Endothelial cell of umbilical vein (primary cell): ENCODE measurements at regions not wholly inside any gene's neighbourhood (a gene's known extent, or its start where the extent isn't known, plus 50 kb on each side); places are given as distances from the start of the nearest gene placed in this dataset.

Experiments used
- BruUV-seq: library from RNA; stranded (reverse); fragments of 400-500 nt; replicated peaks from 2 replicates; lab custom pipeline; 2021; lab: Mats Ljungman, UMichigan
- CTCF ChIA-PET: fragments of 300-600, 350-600 bp; sonication (Branson Sonifier 250); formaldehyde crosslinking; loops from one replicate; lab custom pipeline; 2021; ENCODE audit warnings: antibody characterized with exemption, inconsistent platforms; lab: Charles Lee
- POLR2A ChIA-PET: fragments of 300-600, 350-600 bp; sonication (Branson Sonifier 250); formaldehyde crosslinking; loops from one replicate; lab custom pipeline; 2021; ENCODE audit warnings: antibody characterized with exemption, inconsistent platforms; lab: Charles Lee
- DNase-seq: peaks from one replicate; pipeline ENCODE4 v3.0.0-alpha.2; 2011; ENCODE audit warnings: low read depth, low spot score
- FAIRE-seq: peaks from 2 replicates; lab custom pipeline; 2011; peaks lifted over from hg19 to GRCh38; lab: Jason Lieb, UNC
- H2AFZ ChIP-seq: 2 replicates; pipeline ENCODE4 v1.6.0; 2012; ENCODE audit warnings: low read depth, low read length, control low read depth, inconsistent platforms
- H3K27ac ChIP-seq: 2 replicates; pipeline ENCODE4 v1.5.1; 2011; ENCODE audit warnings: low read depth, mild to moderate bottlenecking, control low read depth, low read length, moderate library complexity; ENCODE audit not compliant: insufficient read depth
- H3K27me3 ChIP-seq, 2 experiments: 2 replicates each; pipeline versions ENCODE4 v1.6.0 to v1.6.1; 2011; ENCODE audit warnings: low read length in 2 of 2, mixed read lengths in 1 of 2; ENCODE audit not compliant: control insufficient read depth in 2 of 2, insufficient read depth in 2 of 2
- H3K36me3 ChIP-seq, 2 experiments: 2 replicates in 1 of 2; 3 replicates in 1 of 2; pipeline ENCODE4 v1.5.1; 2011; ENCODE audit warnings: low read length in 2 of 2, mild to moderate bottlenecking in 1 of 2, moderate library complexity in 1 of 2; ENCODE audit not compliant: control insufficient read depth in 2 of 2, insufficient read depth in 2 of 2; ENCODE audit errors: extremely low read depth in 1 of 2
- H3K4me1 ChIP-seq: 3 replicates; pipeline ENCODE4 v1.5.1; 2011; ENCODE audit warnings: mild to moderate bottlenecking, low read length; ENCODE audit not compliant: control insufficient read depth, insufficient read depth; ENCODE audit errors: extremely low read depth
- H3K4me2 ChIP-seq: 2 replicates; pipeline ENCODE4 v1.6.1; 2011; ENCODE audit warnings: low read length, control low read depth, mixed read lengths; ENCODE audit not compliant: insufficient read depth
- H3K4me3 ChIP-seq, 3 experiments: fragments of 200-600 bp in 1 of 3; sonication (generic), shearing (Covaris generic) in 1 of 3; replicated peaks in 1 of 3; 2 replicates each; pipeline ENCODE4 v1.5.1; 2011 to 2016; ENCODE audit warnings: control low read depth in 3 of 3, low read length in 3 of 3, mild to moderate bottlenecking in 2 of 3, inconsistent platforms in 1 of 3, low read depth in 1 of 3, moderate library complexity in 1 of 3; ENCODE audit not compliant: insufficient read depth in 1 of 3
- H3K79me2 ChIP-seq: 2 replicates; pipeline ENCODE4 v1.6.0; 2012; ENCODE audit warnings: low read length, inconsistent platforms; ENCODE audit not compliant: control insufficient read depth, insufficient read depth
- H3K9ac ChIP-seq: replicated peaks from 2 replicates; pipeline ENCODE3; 2011; ENCODE audit warnings: low read length, control low read depth; ENCODE audit not compliant: insufficient read depth; ENCODE audit errors: extremely low read depth
- H3K9me1 ChIP-seq: replicated peaks from 3 replicates; pipeline ENCODE4 v1.6.0; 2011; ENCODE audit warnings: mild to moderate bottlenecking, low read length; ENCODE audit not compliant: control insufficient read depth, insufficient read depth; ENCODE audit errors: extremely low read depth
- H3K9me3 ChIP-seq: replicated peaks from 2 replicates; pipeline ENCODE4 v1.5.1; 2012; ENCODE audit warnings: low read length, inconsistent platforms; ENCODE audit not compliant: control insufficient read depth, insufficient read depth
- H4K20me1 ChIP-seq: replicated peaks from 2 replicates; pipeline ENCODE3; 2011; ENCODE audit warnings: mild to moderate bottlenecking, low read length; ENCODE audit not compliant: control insufficient read depth, insufficient read depth; ENCODE audit errors: extremely low read depth
- EZH2 ChIP-seq: IDR thresholded peaks from 2 replicates; pipeline ENCODE4 v1.6.1; 2012; ENCODE audit warnings: borderline replicate concordance, low read depth, mild to moderate bottlenecking, moderate library complexity, low read length, inconsistent platforms; ENCODE audit not compliant: severe bottlenecking
- FOS ChIP-seq: IDR thresholded peaks from 2 replicates; pipeline ENCODE4 v1.6.1; 2011; ENCODE audit warnings: mild to moderate bottlenecking, low read length, moderate library complexity, borderline replicate concordance; ENCODE audit not compliant: insufficient read depth
- GATA2 ChIP-seq: IDR thresholded peaks from 2 replicates; pipeline ENCODE4 v1.7.0; 2011; ENCODE audit warnings: low read depth, mild to moderate bottlenecking, moderate library complexity, mixed read lengths, low read length; ENCODE audit not compliant: insufficient read length, insufficient read depth
- JUN ChIP-seq: IDR thresholded peaks from 2 replicates; pipeline ENCODE4 v1.6.1; 2011; ENCODE audit warnings: borderline replicate concordance, low read depth; ENCODE audit not compliant: insufficient read length, insufficient read depth
- MYC ChIP-seq: IDR thresholded peaks from one replicate; pipeline ENCODE4 v1.6.1; 2011; ENCODE audit warnings: mild to moderate bottlenecking, low read depth, low read length
- POLR2A ChIP-seq: IDR thresholded peaks from 2 replicates; pipeline ENCODE4 v1.6.1; 2012; ENCODE audit warnings: low read depth, mild to moderate bottlenecking, control low read depth, low read length
- POLR2AphosphoS5 ChIP-seq: IDR thresholded peaks from 2 replicates; pipeline ENCODE4 v1.6.1; 2012; ENCODE audit warnings: low read depth, mild to moderate bottlenecking, control low read depth, low read length, moderate library complexity; ENCODE audit not compliant: insufficient read depth
- dilution Hi-C: fragments of 300-500 bp; cut with MboI; formaldehyde crosslinking; loops from one replicate; pipeline ENCODE4 v1.15.0; 2019; ENCODE audit warnings: low sequenced_read_pairs; ENCODE audit not compliant: extremely low pct_ligation_motif_present
- intact Hi-C: fragments of 100-400 bp; cut with micrococcal nuclease; formaldehyde crosslinking; loops from one replicate; pipeline ENCODE4 v1.10.0; 2022
- TF ChIP-seq, protein P1 (sequence below): IDR thresholded peaks from 2 replicates; pipeline ENCODE4 v1.6.1; 2011; ENCODE audit not compliant: insufficient read depth, insufficient read length
- TF ChIP-seq, protein P2 (sequence below), 2 donors: IDR thresholded peaks; 1 replicate in 1 of 2; 2 replicates in 1 of 2; pipeline ENCODE4 v1.5.1; 2011; ENCODE audit warnings: low read length in 2 of 2, mild to moderate bottlenecking in 2 of 2, moderate library complexity in 2 of 2, control low read depth in 1 of 2, inconsistent platforms in 1 of 2, low read depth in 1 of 2; ENCODE audit not compliant: insufficient read depth in 1 of 2; ENCODE audit errors: extremely low read depth in 1 of 2

DNA sequence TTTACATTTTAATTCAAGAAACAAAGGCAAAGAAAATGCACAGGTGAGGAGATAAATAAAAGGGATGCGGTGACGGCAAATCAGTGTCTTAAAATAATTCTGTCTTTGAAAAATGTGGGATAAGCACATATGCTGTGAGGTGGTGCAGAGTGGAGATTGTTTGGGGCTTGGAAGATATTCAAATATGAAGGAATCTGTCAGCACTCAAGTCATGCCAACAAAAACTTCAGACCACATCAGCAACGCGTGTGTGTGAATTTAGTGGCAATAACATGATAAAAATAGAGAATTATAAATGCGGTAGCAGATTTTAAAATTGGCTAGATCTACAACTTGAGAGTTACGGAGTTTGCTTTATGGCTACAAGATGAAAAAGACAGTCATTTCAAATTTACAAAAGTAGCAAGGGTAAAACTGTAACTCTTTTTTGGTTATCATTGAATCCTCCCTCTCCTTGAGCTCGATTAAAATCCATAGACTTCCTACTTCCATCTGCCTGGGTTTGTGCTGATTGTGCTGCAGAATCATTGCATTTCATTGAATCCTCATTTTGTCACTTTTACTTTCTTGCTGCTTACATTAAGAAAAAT lies 71.5 kb upstream of the VCX2 start:
- intact Hi-C loops (no loop called here), dilution Hi-C loops (no loop called here)
- H3K4me1 ChIP-seq = no peaks in the 10 kb centered on the region
- H3K36me3 ChIP-seq = no peaks in the 10 kb centered on the region
- no peak for DNase-seq
- ChIA-PET CTCF (no interaction called here), POLR2A (no interaction called here)
- H3K27ac ChIP-seq = no peak overlapping the region
- H3K79me2 ChIP-seq = no peaks in the 10 kb centered on the region
- no peaks in the 10 kb centered on the region for H4K20me1 ChIP-seq
- no TSS peak for BruUV-seq
- H3K4me2 ChIP-seq = no peak overlapping the region
- FAIRE-seq = no peak
- H3K9ac ChIP-seq = no peak overlapping the region
- no peak for TF ChIP-seq POLR2AphosphoS5
- TF ChIP-seq GATA2 = no peak
- TF ChIP-seq POLR2A = no peak
- TF ChIP-seq FOS = no peak
- TF ChIP-seq, protein P1, sequence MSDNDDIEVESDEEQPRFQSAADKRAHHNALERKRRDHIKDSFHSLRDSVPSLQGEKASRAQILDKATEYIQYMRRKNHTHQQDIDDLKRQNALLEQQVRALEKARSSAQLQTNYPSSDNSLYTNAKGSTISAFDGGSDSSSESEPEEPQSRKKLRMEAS = no peak
- TF ChIP-seq EZH2 = no peak
- TF ChIP-seq MYC = no peak
- TF ChIP-seq JUN = no peak
- TF ChIP-seq, protein P2, sequence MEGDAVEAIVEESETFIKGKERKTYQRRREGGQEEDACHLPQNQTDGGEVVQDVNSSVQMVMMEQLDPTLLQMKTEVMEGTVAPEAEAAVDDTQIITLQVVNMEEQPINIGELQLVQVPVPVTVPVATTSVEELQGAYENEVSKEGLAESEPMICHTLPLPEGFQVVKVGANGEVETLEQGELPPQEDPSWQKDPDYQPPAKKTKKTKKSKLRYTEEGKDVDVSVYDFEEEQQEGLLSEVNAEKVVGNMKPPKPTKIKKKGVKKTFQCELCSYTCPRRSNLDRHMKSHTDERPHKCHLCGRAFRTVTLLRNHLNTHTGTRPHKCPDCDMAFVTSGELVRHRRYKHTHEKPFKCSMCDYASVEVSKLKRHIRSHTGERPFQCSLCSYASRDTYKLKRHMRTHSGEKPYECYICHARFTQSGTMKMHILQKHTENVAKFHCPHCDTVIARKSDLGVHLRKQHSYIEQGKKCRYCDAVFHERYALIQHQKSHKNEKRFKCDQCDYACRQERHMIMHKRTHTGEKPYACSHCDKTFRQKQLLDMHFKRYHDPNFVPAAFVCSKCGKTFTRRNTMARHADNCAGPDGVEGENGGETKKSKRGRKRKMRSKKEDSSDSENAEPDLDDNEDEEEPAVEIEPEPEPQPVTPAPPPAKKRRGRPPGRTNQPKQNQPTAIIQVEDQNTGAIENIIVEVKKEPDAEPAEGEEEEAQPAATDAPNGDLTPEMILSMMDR (IDR thresholded peaks at IDR 0.05; ENCODE audit: extremely low read depth in 1 of 2, insufficient read depth in 1 of 2, low read depth in 1 of 2, low read length in 2 of 2) = no peak
- no peaks in the 10 kb centered on the region for H3K9me1 ChIP-seq
- H2AFZ ChIP-seq = no peak overlapping the region
- no peaks in the 10 kb centered on the region for H3K9me3 ChIP-seq
- H3K27me3 ChIP-seq = no peaks in the 10 kb centered on the region
- H3K4me3 ChIP-seq = no peak overlapping the region
